ENCODE measurements at regions not wholly inside any gene's neighbourhood (a gene's known extent, or its start where the extent isn't known, plus 50 kb on each side); places are given as distances from the start of the nearest gene placed in this dataset.
A peak's percentile ranks its signal among the peaks of the same experiment; 100 is the strongest.

DNA sequence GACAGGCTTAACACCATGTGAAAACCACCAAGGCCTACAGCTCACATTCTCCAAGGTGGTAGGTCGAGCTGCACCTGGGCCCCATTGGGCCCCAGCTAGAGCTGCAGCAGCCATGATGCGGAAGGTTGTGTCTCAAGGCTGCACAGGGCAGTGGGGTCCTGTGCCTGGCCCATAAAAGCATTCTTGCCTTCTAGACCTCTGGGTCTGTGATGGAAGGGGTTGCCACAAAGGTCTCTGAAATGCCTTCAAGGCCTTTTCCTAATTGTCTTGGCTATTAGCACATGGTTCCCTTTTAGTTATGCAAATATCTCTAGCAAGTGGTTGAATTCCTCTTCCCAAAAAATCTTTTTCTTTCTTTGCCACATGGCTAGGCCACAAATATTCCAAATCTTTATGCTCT lies 52.5 kb upstream of the C11orf58 start:
- no peak for DNase-seq
- Mint-ChIP-seq H3K36me3 (ENCODE audit: insufficient read depth) (no peaks in the 10 kb centered on the region), H3K27me3 (ENCODE audit: low read depth) (peaks cover under 1% of the 10 kb centered on the region), H3K9me3 (peaks cover 3% of the 10 kb centered on the region), H3K4me3 (no peak overlapping the region), H3K4me1 (ENCODE audit: low read depth) (no peaks in the 10 kb centered on the region)
- ATAC-seq = no peak

- ATAC-seq (no peak), DNase-seq (no peak)
- Mint-ChIP-seq H3K36me3 (ENCODE audit: insufficient read depth) (no peaks in the 10 kb centered on the region), H3K4me1 (ENCODE audit: low read depth) (no peaks in the 10 kb centered on the region), H3K27me3 (ENCODE audit: low read depth) (peaks cover 10% of the 10 kb centered on the region), H3K9me3 (peaks cover 11% of the 10 kb centered on the region), H3K4me3 (no peak overlapping the region)
Measured at GRCh38 chr11:16678466-16679116, 59.9 kb upstream of the C11orf58 start.

DNA sequence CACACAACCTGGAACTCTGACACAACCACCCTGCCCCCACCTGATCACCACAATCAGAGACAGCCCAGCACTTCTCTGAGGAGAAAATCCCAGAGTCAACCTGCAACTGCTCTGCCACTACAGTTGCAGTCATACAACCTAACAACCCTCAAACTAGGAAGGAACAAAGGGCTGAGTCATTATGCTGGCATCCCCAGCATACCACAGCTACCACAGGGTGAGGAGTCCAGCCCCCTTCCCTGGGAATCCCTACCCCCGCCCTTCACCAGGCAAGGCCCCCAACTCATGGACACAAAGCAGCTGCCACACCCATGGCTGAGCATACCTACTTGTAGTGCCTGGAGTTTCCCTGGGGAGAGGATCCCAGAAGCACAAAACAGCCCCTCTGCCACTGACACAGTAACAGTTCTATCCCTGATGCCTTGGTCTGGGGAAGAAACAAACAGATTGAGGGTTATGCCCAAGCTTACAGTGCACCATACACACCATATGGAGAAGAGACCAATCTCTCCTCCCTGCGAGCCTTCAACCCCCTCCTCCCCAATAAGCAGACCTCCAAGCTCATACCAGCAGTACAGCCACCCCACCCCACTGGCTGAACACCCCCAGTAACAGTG lies 68.5 kb upstream of the C11orf58 start:
- Mint-ChIP-seq H3K36me3 (ENCODE audit: insufficient read depth) (no peaks in the 10 kb centered on the region), H3K4me3 (no peak overlapping the region), H3K9me3 (peaks cover 11% of the 10 kb centered on the region), H3K27me3 (ENCODE audit: low read depth) (peaks cover 9% of the 10 kb centered on the region), H3K4me1 (ENCODE audit: low read depth) (no peaks in the 10 kb centered on the region)
- ATAC-seq (no peak), DNase-seq (no peak)

DNA sequence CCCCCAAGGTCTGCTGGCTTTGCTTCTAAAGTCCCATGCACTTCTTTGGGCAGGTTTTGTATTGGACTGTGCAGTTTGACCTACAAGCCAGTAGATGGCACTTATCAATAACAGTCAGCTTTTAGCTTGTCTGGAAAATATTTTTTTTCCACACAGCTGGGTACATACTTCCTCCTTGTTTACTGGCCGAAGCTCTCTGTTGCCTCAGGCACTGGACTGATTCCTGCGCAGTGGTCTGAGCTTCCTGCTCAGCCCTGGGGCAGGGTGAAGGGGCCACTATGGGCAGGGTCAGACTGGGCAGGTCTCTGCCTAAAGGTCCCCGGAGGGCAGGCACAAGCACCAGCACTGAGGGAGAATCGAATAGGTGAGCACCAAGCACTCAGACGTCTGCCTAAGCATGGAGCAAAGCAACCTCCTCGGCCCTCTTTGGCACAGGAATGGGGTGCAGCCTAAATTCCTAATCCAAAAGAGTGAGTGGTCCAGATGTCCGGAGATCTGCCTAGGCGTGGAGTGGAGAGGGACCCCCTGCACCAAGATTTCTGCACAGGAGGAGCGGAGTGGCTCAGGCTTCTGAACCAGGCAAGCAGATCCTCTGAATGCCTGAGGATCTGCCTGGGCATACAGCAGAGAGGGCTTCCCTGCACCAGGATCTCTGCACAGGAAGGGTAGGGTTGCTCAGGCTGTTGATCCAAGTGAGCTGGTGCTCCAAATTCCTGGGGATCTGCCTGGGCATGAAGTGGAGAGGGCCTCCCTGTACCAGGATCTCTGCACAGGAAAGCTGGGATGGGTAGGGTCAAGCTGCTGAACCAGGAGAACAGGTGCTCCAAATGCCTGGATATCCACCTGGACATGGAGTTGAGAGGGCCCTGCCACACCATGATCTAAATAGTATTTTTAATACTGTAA lies 105.9 kb upstream of the C11orf58 start:
- Mint-ChIP-seq H3K36me3 (ENCODE audit: insufficient read depth) (no peaks in the 10 kb centered on the region), H3K4me3 (no peak overlapping the region), H3K27me3 (ENCODE audit: low read depth) (peaks cover 7% of the 10 kb centered on the region), H3K4me1 (ENCODE audit: low read depth) (no peaks in the 10 kb centered on the region), H3K9me3 (peaks cover 38% of the 10 kb centered on the region)
- DNase-seq (no peak), ATAC-seq (no peak)

DNA sequence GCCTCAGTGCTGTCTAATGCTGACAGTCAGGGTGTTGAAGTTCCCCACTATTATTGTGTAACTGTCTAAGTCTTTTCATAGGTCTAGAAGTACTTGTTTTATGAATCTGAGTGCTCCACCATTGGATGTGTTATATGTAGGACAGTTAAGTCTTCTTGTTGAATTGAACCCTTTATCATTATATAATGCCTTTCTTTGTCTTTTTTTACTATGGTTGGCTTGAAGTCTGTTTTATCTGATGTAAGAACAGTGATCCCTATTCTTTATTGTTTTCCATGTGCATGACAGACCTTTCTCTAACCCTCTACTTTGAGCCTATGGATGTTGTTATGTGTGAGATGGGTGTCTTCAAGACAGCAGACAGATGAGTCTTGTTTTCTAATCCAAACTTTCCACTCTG lies 107.8 kb upstream of the C11orf58 start:
- Mint-ChIP-seq H3K36me3 (ENCODE audit: insufficient read depth) (no peaks in the 10 kb centered on the region), H3K27me3 (ENCODE audit: low read depth) (peaks cover 7% of the 10 kb centered on the region), H3K4me3 (no peak overlapping the region), H3K9me3 (peaks cover 38% of the 10 kb centered on the region), H3K4me1 (ENCODE audit: low read depth) (no peaks in the 10 kb centered on the region)
- no peak for DNase-seq
- no peak for ATAC-seq

DNA sequence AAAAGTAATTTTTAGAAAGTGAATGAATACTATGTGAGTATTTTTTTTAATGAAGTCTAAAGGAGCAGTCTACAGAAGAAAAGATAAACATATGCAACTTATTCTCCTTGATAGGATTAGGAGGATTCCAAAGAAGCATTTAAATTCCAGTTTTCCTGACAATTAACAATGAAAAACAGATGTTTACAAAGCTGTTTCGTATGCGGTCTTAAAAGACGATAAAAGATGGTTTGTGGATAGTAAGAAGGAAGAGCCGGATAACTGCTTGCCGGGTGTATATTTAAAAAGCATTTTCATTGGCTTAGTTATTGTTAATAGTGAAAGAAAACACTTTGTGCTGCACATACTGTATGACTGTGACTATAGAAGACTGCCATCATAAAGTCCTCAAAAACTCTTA lies 120.0 kb upstream of the C11orf58 start:
- Mint-ChIP-seq H3K27me3 (ENCODE audit: low read depth) (peaks cover 32% of the 10 kb centered on the region), H3K36me3 (ENCODE audit: insufficient read depth) (no peaks in the 10 kb centered on the region), H3K9me3 (no peaks in the 10 kb centered on the region), H3K4me3 (no peak overlapping the region), H3K4me1 (ENCODE audit: low read depth) (peaks cover 8% of the 10 kb centered on the region)
- no peak for DNase-seq
- no peak for ATAC-seq

- Mint-ChIP-seq H3K36me3 (ENCODE audit: insufficient read depth) (no peaks in the 10 kb centered on the region), H3K4me1 (ENCODE audit: low read depth) (peaks cover 19% of the 10 kb centered on the region), H3K9me3 (no peaks in the 10 kb centered on the region), H3K4me3 (no peak overlapping the region), H3K27me3 (ENCODE audit: low read depth) (peaks cover 40% of the 10 kb centered on the region)
- ATAC-seq (no peak), DNase-seq (no peak)
Measured at GRCh38 chr11:16615480-16615879, 123.0 kb upstream of the C11orf58 start.

GRCh38 chr11:16613512-16614381 lies 124.7 kb upstream of the C11orf58 start:
- ATAC-seq (peak; percentile 94 to 95), DNase-seq (peak; percentile 35)
- peak overlapping the region; percentile 71 for H3K4me3 Mint-ChIP-seq
- H3K9me3 Mint-ChIP-seq = no peaks in the 10 kb centered on the region
- peaks cover 19% of the 10 kb centered on the region for H3K4me1 Mint-ChIP-seq (ENCODE audit: low read depth)
- H3K36me3 Mint-ChIP-seq (ENCODE audit: insufficient read depth) = no peaks in the 10 kb centered on the region
- H3K27me3 Mint-ChIP-seq (ENCODE audit: low read depth) = peaks cover 40% of the 10 kb centered on the region

DNA sequence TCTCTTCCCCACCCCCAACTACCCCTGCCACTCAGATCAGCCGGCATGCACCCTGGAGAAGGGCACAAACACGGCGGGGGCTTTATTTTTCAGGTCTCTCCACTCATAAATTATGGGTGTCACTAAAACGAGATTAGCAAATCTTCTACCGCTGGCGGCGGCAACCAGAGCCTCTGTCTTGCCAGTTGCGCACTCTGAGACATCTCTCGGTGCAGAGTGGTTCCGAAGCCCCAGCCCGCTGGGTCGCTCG lies 125.3 kb upstream of the C11orf58 start:
- DNase-seq = no peak
- H3K4me1 Mint-ChIP-seq (ENCODE audit: low read depth) = peaks cover 19% of the 10 kb centered on the region
- ATAC-seq = peak; percentile 39 to 42
- H3K4me3 Mint-ChIP-seq = peak overlapping the region; percentile 71
- H3K9me3 Mint-ChIP-seq = no peaks in the 10 kb centered on the region
- H3K36me3 Mint-ChIP-seq (ENCODE audit: insufficient read depth) = no peaks in the 10 kb centered on the region
- H3K27me3 Mint-ChIP-seq (ENCODE audit: low read depth) = peaks cover 38% of the 10 kb centered on the region

DNA sequence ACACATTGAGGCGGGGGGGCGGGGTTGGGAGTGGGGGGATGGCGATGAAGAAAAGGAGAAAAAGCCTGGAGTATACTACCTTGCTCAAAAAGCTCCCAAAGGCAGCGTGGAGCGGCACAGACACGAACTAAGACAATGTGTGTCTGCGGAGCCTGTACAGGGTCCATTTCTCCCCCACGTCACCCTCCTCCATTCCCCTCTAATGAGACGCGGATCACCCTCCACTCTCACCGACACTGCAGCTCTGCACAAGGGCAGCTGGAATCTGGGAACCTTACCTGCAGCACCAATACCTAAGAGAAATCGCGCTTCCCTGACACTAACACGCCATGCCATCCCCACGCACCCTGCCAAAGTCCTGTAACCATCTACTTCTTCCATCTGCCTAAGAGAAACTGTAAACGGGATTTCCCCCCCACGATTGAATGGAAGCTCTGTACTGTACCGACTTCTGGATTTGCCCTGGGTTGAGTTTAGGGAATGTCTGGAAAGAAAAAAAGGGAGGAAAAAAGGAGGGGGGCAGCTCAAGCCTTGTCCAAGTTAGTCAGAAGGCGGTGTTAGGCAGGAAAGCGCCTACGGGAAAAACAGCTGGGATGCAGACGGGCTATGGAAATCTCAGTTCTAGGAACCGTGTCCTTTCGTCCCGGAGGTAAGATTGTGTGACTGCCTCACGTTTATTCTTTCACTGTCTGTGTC lies 125.7 kb upstream of the C11orf58 start:
- ATAC-seq (peak in 1 of 2 donors; percentile 6), DNase-seq (no peak)
- Mint-ChIP-seq H3K27me3 (ENCODE audit: low read depth) (peaks cover 38% of the 10 kb centered on the region), H3K4me1 (ENCODE audit: low read depth) (peaks cover 19% of the 10 kb centered on the region), H3K9me3 (no peaks in the 10 kb centered on the region), H3K36me3 (ENCODE audit: insufficient read depth) (no peaks in the 10 kb centered on the region), H3K4me3 (peak overlapping the region; percentile 71)

DNA sequence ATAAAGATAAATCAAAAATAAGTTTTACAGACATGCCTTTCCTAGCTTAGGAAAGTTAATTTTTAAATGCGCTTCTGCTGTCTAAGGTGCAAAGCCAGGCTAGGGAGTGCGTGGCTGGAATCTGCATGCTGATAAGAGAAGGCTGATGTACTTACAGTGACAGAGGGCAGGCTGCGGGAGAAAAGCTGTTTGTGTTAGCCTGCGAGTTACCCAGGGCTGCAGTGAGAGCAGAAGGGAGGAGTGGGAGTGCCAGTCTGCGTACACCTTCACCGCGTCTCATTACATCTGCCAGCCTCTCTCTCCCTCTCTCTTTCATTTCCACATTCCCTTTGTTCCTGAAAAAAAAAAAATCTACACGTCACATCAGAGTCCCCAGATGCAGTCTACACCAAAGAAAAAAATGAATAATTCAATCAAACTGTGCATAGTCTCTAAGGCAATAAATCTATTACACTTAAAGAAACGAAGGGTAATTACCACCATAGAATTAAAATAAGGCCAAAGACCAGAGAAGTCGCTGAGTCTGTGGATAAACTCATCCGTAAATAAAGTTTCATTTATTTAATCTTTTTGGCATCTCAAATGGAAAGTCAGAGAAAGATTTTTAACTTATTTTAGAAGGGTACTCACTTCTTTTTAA lies 126.4 kb upstream of the C11orf58 start:
- H3K27me3 Mint-ChIP-seq (ENCODE audit: low read depth) = peaks cover 34% of the 10 kb centered on the region
- H3K9me3 Mint-ChIP-seq = no peaks in the 10 kb centered on the region
- no peak for ATAC-seq
- no peak for DNase-seq
- no peaks in the 10 kb centered on the region for H3K36me3 Mint-ChIP-seq (ENCODE audit: insufficient read depth)
- H3K4me3 Mint-ChIP-seq = no peak overlapping the region
- H3K4me1 Mint-ChIP-seq (ENCODE audit: low read depth) = peaks cover 19% of the 10 kb centered on the region

- H3K4me3 Mint-ChIP-seq = no peak overlapping the region
- DNase-seq (no peak), ATAC-seq (no peak)
- H3K9me3 Mint-ChIP-seq = peaks cover under 1% of the 10 kb centered on the region
- peaks cover 35% of the 10 kb centered on the region for H3K27me3 Mint-ChIP-seq (ENCODE audit: low read depth)
- peaks cover under 1% of the 10 kb centered on the region for H3K36me3 Mint-ChIP-seq (ENCODE audit: insufficient read depth)
- H3K4me1 Mint-ChIP-seq (ENCODE audit: low read depth) = peaks cover 22% of the 10 kb centered on the region
Measured at GRCh38 chr11:16611401-16611921, 127.0 kb upstream of the C11orf58 start.

DNA sequence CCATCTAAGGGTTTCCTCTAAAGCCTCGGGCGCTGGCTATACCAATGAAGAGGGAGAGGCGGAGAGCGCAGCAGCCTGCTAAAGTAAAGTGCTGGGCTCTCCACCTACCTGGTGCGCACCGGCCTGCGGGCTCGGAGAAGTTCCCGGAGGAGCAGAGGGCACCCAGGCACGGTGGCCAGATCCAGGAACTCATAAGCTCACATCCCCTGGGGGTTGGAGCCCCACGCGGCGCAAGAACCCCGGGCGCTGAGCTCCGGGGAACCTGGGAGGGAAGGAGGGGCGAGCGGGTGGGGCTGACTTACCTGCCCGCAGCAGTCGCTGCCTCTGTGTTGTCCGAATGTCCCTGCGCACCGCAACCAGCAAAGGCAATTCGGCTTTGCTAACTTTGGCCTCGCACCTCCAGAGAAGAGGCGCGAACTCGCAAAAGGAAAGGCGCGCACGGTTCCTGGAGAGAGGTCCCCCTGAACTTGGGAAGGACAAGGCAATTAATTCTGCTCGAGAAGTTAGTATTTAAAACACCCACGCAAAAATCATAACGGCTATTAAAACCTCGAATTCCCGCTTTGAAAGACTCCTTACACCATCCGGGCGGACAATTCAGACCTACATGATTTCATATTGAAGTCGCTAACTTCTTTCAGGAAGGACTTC lies 127.6 kb upstream of the C11orf58 start:
- H3K4me1 Mint-ChIP-seq (ENCODE audit: low read depth) = peaks cover 28% of the 10 kb centered on the region
- peaks cover 38% of the 10 kb centered on the region for H3K27me3 Mint-ChIP-seq (ENCODE audit: low read depth)
- H3K9me3 Mint-ChIP-seq = peaks cover 4% of the 10 kb centered on the region
- H3K36me3 Mint-ChIP-seq (ENCODE audit: insufficient read depth) = peaks cover 4% of the 10 kb centered on the region
- DNase-seq (no peak), ATAC-seq (no peak)
- no peak overlapping the region for H3K4me3 Mint-ChIP-seq

All from activated T-cell treated with anti-CD3 and anti-CD28 coated beads, Interleukin-2, amount 50 U/mL, for 4 hours (primary cell).